G401 (cell line): ENCODE measurements at regions not wholly inside any gene's neighbourhood (a gene's known extent, or its start where the extent isn't known, plus 50 kb on each side); places are given as distances from the start of the nearest gene placed in this dataset.
"Not testable (repeated sequence)": the region's sequence is repeated elsewhere in the genome, so short reads cannot be mapped to it uniquely, and the experiment has no call there.

ENCODE experiments used
- DNase-seq: peaks from one replicate; pipeline ENCODE4 v3.0.0-alpha.2; 2015; ENCODE audit warnings: low spot score
- in situ Hi-C: cut with HindIII; loops from 2 replicates; pipeline ENCODE4 v1.10.0; 2016; ENCODE audit warnings: low sequenced_read_pairs, mixed read lengths

DNA sequence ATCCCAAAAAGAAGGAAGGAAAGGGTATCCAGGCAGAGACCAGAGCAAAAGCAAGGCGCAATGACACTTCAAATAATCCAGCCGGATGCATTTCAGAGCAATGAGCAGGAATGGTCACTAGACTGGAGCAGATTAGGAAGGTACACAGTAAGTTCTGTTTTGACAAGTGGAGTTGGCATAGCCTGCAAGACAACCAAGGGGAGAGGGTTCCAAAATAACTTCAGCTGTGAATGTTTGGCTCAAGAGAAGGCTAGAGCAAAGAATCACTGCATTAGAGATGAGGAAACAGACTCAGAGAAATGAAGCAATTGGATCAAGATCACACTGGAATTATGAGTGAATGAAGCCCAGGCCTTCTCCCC is 90.0 kb upstream of the EGFL6 start:
- in situ Hi-C loops, result no loop called here
- no peak for DNase-seq

DNA sequence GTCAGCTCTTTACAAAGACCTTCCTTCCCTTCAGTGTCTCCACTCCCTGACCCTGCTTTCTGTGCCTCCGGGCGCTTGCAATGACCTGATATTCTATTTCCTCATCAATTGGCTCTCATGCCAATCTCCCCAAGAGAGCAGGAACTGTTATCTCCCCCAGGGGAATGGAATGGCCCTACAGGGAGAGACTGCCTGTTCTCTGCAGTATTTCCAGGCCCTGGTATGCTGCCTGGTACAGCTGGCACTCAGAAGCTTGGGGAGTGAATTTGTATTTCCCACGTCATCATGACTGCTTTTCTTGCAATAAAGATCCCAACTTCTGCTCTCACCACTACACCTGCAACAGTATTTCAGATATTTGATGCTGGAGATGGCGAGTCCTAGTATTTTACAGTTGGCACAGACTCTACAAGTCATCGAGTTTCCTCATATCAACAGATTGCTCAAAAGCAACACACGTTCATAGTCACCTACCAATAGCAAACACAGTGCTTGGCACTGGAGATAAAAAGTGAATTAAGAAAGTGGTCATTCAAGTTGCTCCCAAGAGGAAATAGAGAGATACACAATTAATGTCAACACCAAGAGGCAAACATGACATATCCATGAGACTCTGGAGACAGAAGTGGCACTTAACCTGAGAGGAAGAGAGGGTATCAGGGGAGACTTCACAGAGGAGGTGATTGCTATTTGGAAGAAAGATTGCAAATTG is 90.5 kb upstream of the EGFL6 start:
- in situ Hi-C loops, result no loop called here
- DNase-seq, result no peak

DNA sequence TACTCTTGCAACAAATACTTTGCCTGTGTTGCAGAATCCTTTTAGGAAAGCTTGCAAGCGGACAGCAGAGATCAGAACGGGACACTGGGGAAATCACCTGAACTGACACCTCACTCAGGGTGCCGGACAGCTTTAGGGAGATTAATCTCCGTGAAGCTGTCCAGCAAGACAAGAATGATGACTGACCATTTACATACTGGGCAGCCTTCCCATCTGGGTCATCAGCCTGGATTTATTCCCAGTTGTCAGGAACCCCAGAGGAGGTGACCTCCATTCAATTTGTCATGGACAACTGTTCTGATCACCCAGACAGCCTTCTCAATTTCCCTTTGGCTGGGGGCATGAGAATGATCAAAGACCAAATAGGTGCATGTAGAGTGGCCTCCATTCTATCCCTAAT is 93.0 kb upstream of the EGFL6 start:
- no peak for DNase-seq
- in situ Hi-C loops, result no loop called here

DNA sequence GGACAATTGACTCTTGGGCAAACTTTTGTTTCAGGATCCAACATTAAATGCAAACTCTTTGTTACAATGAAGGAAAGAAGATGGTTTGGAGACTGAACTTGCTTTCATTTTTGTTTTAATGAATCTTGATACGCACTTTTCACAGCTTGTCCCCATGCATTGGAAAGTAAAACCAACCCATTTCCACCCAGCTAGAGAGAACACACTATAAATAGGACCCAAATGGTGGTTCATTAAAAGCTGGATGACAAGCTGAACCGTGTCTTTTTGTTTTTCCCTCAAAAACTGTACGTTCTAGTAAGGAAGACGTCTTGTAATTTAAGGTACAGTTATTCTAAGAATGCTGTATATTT is 95.3 kb upstream of the EGFL6 start:
- in situ Hi-C loops, result no loop called here

DNA sequence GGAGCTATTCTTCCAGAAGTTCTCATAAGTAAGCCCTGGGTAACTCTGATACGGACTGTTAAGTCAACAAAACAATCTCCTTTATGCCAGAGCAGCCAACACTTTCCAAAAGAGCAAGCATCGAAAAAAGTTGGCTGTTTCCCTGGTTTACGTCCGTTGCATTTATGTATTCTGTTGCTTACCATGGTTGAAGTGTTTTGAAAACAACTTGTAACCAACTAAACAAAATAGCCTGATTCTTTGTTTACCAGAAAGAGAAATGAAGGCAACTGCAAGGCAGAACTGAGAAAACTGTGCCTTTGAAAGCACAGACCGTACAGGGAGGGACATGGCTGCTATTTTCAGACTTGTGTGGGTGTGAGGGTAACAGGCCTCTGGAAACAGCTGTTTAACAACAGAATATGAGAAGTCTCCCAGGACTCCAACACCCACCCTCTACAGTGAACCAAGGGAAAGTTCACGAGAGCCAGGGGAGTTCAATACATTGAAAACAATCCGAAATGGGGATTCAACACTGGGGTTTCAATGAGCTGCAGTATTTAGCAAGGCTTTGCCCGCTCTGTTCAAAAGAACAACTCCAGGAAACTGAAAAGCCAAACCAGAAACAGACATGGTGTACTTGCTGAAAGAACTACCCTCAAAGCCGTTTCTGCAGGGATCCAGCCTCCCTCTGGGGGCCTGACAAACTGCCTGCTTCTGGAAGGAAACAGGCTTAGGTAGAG is 95.8 kb upstream of the EGFL6 start:
- no peak for DNase-seq
- in situ Hi-C loops, result no loop called here

More for the DNA sequence above, 95.3 kb upstream of the EGFL6 start:
- no peak for DNase-seq

DNA sequence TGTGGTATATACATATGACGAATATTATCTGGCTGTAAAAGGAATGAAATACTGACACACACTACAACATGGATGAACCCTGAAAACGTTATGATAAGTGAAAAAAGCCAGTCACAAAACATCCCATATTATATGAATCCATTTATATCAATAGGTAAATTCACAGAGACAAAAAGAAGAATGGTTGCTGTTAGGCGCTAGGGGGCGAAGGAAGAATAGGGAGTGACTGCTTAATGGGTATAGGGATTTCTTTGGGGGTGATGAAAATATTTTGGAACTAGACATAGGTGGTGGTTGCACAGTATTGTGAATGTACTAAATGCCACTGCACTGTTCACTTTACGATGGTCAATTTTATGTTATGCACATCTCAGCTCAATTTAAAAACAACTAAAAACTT is 96.4 kb upstream of the EGFL6 start:
- in situ Hi-C loops, result no loop called here
- no peak for DNase-seq

DNA sequence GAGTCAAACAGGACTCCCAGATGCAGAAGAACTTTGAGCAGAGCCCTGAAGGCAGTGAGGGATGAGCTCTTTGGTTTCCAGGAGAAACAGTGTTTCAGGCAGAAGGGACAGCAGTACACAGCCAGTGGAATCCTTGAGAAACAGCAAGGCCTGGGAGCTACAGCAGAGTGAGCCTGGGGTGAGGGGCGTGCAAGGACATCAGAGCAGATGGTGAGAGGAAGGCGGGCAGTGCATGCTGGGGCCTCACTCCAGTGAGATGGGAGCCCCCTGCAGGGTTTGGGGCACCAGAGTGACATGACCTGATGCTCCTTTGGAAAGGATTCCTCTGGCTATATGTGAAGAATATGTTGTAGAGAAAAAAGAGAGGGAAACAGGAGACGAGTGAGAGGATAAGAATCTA is 98.1 kb upstream of the EGFL6 start:
- in situ Hi-C loops, result no loop called here
- DNase-seq, result peak; percentile 37

DNA sequence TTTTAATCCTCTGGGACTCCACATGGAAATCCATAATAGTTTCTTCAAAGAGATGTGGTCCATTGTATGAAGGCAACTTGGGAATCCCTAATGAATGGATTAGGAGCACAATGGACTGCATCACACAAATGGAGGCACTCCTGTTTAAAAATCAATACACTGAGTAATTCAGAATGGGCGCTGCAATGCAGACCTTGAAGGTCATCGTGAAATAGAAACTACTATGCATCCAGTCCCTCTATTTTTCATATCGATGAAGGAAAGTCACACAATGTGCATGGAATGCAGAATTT is 98.8 kb upstream of the EGFL6 start:
- in situ Hi-C loops, result no loop called here
- DNase-seq, result no peak

DNA sequence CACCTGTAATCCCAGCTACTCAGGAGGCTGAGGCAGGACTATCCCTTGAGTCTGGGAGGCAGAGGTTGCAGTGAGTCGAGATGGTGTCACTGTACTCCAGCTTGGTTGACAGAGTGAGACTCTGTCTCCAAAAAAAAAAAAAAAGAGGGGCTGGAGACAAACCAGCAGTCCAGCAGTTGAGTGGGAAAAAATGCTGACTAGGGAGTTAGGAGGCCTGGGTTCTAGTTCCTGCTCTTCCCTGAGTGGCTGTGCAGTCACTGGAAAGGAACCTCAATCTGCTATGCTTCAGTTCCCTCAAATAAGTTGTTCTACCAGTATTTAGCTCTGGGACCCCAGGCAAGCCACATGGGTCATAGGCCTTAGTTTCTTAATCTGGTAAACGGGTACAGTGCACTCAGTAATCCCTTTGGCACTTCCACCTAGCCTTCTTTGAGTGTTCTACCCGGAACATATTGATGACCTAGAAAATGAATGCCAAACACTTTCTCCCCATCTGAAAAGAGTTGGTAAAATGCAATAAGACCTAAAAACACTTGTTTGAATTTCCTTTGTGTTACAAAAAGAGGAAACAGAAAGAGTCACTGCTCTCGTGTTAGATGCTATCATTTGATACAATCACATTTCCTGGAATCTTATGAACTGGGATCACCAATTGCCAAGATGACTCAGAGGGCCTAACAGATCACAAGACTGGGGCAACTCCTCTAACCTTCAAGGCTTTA is 99.3 kb upstream of the EGFL6 start:
- DNase-seq, result no peak
- in situ Hi-C loops, result no loop called here

DNA sequence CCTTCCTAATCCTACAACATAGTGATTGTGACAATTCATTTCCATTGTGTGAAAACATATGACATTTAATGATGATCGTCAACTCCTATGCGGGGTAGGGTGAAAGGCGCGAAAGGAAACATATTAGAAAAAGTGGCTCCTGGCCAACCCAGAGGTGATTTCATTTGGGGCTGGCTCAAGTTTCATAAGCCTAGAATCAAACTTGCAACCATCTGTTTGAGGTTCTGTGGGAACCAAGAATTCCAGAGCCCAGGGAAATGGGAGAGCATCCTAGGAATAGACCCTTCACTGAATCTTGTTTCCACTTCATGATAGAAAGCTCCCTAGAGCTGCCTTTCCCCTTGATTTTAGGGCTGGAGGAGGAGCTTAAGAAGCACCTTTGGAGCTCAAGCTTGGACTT is 101.3 kb upstream of the EGFL6 start:
- in situ Hi-C loops, result no loop called here
- no peak for DNase-seq

DNA sequence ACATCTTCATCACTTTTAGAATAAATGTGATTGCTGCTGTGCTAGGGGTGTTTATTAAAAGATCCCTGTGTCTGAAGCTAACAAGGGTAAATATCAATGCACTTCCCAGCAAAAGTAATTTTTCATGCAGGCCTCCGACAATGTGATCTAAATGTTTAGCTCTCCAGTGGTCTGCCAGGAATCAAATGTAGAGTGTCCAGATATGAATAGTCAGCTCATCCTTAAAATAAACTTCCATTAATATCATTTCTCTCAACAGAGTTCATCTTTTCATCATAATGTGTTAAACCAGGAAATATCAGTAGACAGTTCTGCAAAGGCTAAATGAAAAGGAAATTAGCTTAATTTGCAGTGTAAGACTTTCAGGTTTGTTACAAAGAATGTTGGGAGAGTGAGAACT is 102.2 kb upstream of the EGFL6 start:
- no peak for DNase-seq
- in situ Hi-C loops, result no loop called here

DNA sequence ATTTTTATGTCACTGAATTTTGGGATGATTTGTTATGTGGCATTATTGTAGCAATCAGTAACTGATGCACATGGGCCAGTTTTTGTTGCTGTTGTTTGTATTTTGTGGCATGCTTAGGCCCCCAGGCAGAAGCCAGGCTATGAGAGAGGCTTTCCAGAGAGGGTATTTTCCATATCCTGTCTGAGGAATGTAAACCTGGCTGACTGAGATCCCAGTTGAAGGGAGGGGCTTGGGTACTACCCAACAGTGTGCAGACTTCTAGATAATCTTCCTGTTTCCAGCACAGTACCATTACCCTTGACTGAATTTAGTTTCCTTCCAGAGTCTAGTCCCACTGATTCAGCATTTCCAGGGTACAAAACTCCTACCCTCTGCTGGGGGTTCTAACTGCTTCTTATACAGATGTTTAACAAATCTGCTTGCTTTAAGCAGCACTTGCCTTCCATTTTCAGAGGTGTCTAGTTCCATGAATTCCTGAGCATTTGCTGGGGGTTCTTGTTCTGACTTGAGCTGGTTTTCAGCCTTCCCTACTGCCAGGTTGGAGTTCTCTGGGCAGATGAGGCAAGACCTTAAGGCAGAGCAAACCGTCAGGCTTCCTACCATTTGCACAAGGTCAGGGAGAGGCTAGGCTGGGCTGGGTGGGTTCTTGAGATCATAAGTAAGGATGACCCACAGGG is 104.7 kb upstream of the EGFL6 start:
- in situ Hi-C loops, result no loop called here
- DNase-seq, result no peak

DNA sequence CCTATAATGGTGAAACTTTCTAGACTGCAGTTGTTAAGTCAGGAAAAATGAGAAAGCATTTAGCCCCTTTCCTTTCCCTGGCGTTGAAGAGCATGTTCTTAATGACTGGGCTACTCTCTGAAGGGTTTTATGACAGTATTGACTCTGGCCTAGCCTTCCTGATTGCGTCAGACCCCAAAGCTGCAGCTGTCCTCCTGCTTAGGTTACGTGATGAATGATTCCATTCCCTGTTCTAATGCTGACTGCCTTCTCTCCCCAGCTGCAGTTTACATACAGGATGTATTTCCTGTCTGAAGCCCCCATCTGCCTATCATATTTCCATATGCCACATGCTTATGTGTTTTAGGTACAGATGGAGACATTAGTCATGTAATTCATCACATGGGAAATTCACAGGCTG is 105.8 kb upstream of the EGFL6 start:
- DNase-seq, result no peak
- in situ Hi-C loops, result no loop called here

DNA sequence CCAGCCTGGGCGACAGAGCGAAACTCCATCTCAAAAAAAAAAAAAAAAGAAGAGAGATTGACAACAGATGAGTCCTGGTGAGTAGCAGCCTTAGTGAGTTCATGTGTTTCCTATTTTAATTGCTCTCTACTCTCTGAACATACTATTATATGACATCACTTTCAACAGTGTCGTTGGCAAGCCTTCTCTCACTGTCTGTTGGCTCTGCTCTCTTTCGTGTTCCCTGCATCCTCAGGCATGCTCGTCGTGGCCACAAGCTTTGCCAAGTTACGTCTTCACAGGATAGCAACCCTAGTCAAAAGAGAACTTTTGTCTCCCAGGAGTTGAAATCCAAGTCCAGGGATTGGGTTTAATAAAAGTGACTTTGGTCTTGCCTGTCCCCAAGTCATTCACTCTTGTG is 117.1 kb upstream of the EGFL6 start:
- in situ Hi-C loops, result no loop called here

DNA sequence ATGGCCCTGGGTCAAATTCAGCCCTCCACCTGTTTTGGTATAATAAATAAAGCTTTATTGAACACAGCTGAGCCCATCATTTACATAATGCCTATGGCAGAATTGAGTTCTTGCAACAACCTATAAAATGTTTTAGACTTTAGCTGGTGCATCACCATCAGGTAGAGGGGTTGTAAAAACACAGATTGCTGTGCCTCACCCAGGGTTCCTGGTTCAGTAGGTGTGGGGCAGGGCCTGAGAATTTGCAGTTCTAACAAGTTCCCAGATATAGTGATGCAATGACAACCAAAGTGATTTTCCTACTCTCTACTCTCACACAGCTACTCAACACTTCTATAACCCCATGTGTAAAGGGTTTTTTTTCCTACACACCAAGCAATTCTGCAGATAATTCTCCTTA is 120.0 kb upstream of the EGFL6 start:
- in situ Hi-C loops, result no loop called here
- DNase-seq, result no peak

More for the DNA sequence above, 117.1 kb upstream of the EGFL6 start:
- DNase-seq, result no peak

DNA sequence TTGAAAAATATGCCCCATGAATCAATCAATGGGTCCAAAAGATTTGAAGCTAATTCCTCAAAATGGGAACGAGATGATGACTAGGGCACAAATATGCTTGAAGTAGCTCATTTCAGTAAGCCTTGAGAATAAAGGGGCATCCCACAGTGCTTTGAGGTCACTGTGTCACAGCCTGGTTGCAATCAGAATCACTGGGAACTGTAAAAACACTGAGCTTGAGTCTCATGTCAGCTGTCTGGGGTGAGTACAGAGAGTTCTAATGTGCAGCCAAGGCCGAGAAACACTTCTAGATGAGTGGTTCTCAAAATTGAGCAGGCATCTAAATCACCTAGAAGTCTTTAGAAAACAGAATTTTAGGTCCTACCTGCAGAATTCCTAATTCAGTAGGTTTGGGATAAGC is 120.5 kb upstream of the EGFL6 start:
- DNase-seq, result no peak
- in situ Hi-C loops, result no loop called here

DNA sequence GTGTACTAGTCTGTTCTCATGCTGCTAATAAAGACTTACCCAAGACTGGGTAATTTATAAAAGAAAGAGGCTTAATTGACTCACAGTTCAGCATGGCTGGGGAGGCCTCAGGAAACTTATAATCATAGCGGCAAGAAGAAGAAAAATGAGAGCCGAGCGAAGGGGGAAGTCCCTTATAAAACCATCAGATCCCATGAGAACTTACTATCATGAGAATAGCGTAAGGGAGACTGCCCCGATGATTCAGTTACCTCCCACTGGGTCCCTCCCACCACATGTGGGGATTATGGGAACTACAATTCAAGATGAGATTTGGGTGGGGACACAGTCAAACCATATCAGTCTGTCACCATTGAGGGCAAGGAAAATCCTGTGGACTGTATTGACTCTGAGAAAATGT is 121.8 kb upstream of the ATXN3L start:
- in situ Hi-C loops, result not testable (repeated sequence)

DNA sequence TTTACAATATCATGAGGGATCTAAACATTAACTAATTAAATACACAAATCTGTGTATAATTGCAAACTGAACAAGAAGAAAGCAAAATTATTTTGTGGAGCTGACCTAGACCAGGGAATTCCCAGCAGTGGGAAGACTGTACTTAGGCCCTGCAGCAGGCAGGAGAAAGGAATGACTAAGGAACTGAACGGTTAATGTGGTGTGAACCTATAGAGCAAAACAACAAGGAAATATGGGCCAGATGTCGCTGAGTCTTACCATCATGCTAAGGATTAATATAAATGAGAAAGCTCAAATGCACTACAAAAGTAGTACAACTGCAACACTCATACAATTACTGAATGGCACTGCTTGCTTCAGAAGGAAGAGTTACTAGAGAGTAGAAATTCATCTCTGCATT is 120.3 kb upstream of the ATXN3L start:
- DNase-seq, result no peak
- in situ Hi-C loops, result no loop called here

More for the DNA sequence above, 121.8 kb upstream of the ATXN3L start:
- DNase-seq, result not testable (repeated sequence)

DNA sequence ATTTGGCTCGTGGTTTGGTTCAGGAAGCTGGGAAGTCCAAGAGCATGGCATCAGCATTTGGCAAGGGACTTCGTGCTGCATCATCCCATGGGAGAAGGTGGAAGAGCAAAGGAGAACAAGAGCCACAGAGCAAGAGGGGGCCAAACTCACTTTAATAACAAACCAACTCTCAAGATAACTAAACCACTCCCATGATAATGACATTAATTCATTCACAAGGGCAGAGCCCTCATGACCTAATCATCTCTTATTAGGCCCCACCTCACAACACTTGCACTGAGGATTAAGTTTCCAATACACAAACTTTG is 113.4 kb upstream of the ATXN3L start:
- in situ Hi-C loops, result no loop called here

More for the DNA sequence above, 113.4 kb upstream of the ATXN3L start:
- no peak for DNase-seq
